Astrocyte (in vitro differentiated cells and primary cell): ENCODE measurements at regions not wholly inside any gene's neighbourhood (a gene's known extent, or its start where the extent isn't known, plus 50 kb on each side); places are given as distances from the start of the nearest gene placed in this dataset.

ENCODE experiments used
- DNase-seq: peaks from one replicate; pipeline ENCODE4 v3.0.0-alpha.2; 2010; ENCODE audit warnings: low read depth
- FAIRE-seq: peaks from 2 replicates; lab custom pipeline; 2011; peaks lifted over from hg19 to GRCh38; lab: Jason Lieb, UNC
- H2AFZ ChIP-seq: 2 replicates; pipeline ENCODE4 v1.6.0; 2012; ENCODE audit warnings: low read depth, low read length, inconsistent platforms
- H3K27ac ChIP-seq: 2 replicates; pipeline ENCODE4 v1.5.1; 2011; ENCODE audit warnings: low read depth, low read length, inconsistent platforms
- H3K27me3 ChIP-seq: 2 replicates; pipeline ENCODE4 v1.6.0; 2011; ENCODE audit warnings: low read length, inconsistent platforms; ENCODE audit not compliant: insufficient read depth
- H3K36me3 ChIP-seq: 2 replicates; pipeline ENCODE4 v1.5.1; 2011; ENCODE audit warnings: low read length, inconsistent platforms; ENCODE audit not compliant: insufficient read depth
- H3K4me1 ChIP-seq: 2 replicates; pipeline ENCODE4 v1.5.1; 2011; ENCODE audit warnings: low read length, inconsistent platforms; ENCODE audit not compliant: insufficient read depth
- H3K4me2 ChIP-seq: 2 replicates; pipeline ENCODE4 v1.6.0; 2012; ENCODE audit warnings: low read length, inconsistent platforms
- H3K4me3 ChIP-seq: 2 replicates; pipeline ENCODE4 v1.5.1; 2011; ENCODE audit warnings: low read depth, mild to moderate bottlenecking, low read length, inconsistent platforms; ENCODE audit not compliant: insufficient read depth
- H3K79me2 ChIP-seq: 2 replicates; pipeline ENCODE4 v1.6.0; 2012; ENCODE audit warnings: mild to moderate bottlenecking, low read length, inconsistent platforms; ENCODE audit not compliant: insufficient read depth
- H3K9ac ChIP-seq: 2 replicates; pipeline ENCODE4 v1.6.0; 2012; ENCODE audit warnings: mild to moderate bottlenecking, low read length, inconsistent platforms
- H3K9me3 ChIP-seq: 2 replicates; pipeline ENCODE4 v1.5.1; 2012; ENCODE audit warnings: low read depth, mild to moderate bottlenecking, low read length, inconsistent platforms; ENCODE audit not compliant: insufficient read depth
- H4K20me1 ChIP-seq: 2 replicates; pipeline ENCODE4 v1.6.0; 2012; ENCODE audit warnings: low read length, inconsistent platforms; ENCODE audit not compliant: insufficient read depth
- H3K27ac Mint-ChIP-seq: one replicate; pipeline ENCODE4 v1.8.0; 2021; ENCODE audit warnings: mild to moderate bottlenecking, mixed read lengths; ENCODE audit not compliant: unreplicated experiment
- H3K27me3 Mint-ChIP-seq: one replicate; pipeline ENCODE4 v1.8.0; 2021; ENCODE audit warnings: low read depth, mixed read lengths; ENCODE audit not compliant: unreplicated experiment
- H3K36me3 Mint-ChIP-seq: one replicate; pipeline ENCODE4 v1.8.0; 2021; ENCODE audit warnings: low read depth, mixed read lengths; ENCODE audit not compliant: unreplicated experiment
- H3K4me1 Mint-ChIP-seq: one replicate; pipeline ENCODE4 v1.8.0; 2021; ENCODE audit warnings: low read depth, mixed read lengths; ENCODE audit not compliant: unreplicated experiment
- H3K4me3 Mint-ChIP-seq: one replicate; pipeline ENCODE4 v1.8.0; 2021; ENCODE audit warnings: mild to moderate bottlenecking, moderate library complexity, mixed read lengths; ENCODE audit not compliant: unreplicated experiment
- H3K9me3 Mint-ChIP-seq: one replicate; pipeline ENCODE4 v1.8.0; 2021; ENCODE audit warnings: mild to moderate bottlenecking, mixed read lengths; ENCODE audit not compliant: unreplicated experiment
- EZH2 ChIP-seq: IDR thresholded peaks from 2 replicates; pipeline ENCODE4 v1.6.1; 2012; ENCODE audit warnings: mild to moderate bottlenecking, low read length, inconsistent platforms; ENCODE audit not compliant: insufficient read depth
- TF ChIP-seq, protein P1 (sequence below): IDR thresholded peaks from 2 replicates; pipeline ENCODE4 v1.5.1; 2011; ENCODE audit warnings: low read depth, mild to moderate bottlenecking, inconsistent platforms, low read length, moderate library complexity; ENCODE audit not compliant: insufficient read depth

DNA sequence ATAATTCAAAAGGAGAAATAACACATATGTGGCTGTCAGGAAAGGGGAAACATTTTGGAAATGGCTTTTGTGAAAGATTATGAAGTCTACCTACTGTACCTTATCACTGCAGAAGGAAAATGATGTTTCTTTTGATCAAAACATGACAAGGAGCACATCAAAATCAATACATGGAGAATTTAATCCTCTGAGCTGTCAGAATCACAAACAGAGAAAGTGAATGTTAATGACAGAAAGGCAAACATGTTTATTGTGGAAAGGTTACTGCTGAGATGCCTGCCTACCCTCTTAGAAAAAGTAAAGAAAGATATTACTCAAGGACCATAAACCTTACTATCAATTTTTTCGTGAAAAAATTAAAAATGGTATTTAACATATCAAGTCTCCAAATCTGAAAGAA lies 794.5 kb upstream of the GYPC start:
- no peaks in the 10 kb centered on the region for H3K9me3 Mint-ChIP-seq
- no peak overlapping the region for H3K27ac Mint-ChIP-seq
- no peak overlapping the region for H3K4me3 ChIP-seq
- FAIRE-seq (no peak), DNase-seq (no peak)
- no peak overlapping the region for H3K4me2 ChIP-seq
- H3K4me1 Mint-ChIP-seq = no peaks in the 10 kb centered on the region
- H3K27me3 ChIP-seq = no peaks in the 10 kb centered on the region
- no peaks in the 10 kb centered on the region for H3K9me3 ChIP-seq
- H2AFZ ChIP-seq = no peak overlapping the region
- H3K9ac ChIP-seq = no peak overlapping the region
- H3K4me3 Mint-ChIP-seq = no peak overlapping the region
- no peaks in the 10 kb centered on the region for H4K20me1 ChIP-seq
- H3K36me3 Mint-ChIP-seq = no peaks in the 10 kb centered on the region
- H3K27me3 Mint-ChIP-seq = no peaks in the 10 kb centered on the region
- H3K79me2 ChIP-seq = no peaks in the 10 kb centered on the region
- TF ChIP-seq, protein P1, sequence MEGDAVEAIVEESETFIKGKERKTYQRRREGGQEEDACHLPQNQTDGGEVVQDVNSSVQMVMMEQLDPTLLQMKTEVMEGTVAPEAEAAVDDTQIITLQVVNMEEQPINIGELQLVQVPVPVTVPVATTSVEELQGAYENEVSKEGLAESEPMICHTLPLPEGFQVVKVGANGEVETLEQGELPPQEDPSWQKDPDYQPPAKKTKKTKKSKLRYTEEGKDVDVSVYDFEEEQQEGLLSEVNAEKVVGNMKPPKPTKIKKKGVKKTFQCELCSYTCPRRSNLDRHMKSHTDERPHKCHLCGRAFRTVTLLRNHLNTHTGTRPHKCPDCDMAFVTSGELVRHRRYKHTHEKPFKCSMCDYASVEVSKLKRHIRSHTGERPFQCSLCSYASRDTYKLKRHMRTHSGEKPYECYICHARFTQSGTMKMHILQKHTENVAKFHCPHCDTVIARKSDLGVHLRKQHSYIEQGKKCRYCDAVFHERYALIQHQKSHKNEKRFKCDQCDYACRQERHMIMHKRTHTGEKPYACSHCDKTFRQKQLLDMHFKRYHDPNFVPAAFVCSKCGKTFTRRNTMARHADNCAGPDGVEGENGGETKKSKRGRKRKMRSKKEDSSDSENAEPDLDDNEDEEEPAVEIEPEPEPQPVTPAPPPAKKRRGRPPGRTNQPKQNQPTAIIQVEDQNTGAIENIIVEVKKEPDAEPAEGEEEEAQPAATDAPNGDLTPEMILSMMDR = no peak
- TF ChIP-seq EZH2 = no peak
- H3K36me3 ChIP-seq = no peaks in the 10 kb centered on the region
- H3K4me1 ChIP-seq = no peaks in the 10 kb centered on the region
- no peak overlapping the region for H3K27ac ChIP-seq

DNA sequence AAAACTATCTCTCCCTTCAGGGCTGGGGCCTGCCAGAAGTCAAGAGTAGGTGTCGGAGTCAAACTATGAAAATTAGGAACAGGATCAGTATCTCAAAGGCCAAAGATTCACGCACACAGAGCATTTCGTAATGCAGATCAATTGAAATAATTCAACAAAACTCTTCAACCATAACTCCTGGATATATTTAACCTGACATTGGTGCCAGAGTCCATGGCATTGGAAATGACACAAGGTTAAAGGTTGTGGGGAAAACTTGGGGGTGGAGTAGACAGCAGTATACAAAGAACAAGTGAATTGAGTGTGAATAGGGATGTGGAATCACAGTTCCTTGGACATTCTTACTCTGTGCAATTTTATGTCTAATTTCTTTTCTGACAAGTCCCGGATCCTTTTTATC lies 788.0 kb upstream of the GYPC start:
- no peak overlapping the region for H3K9ac ChIP-seq
- H3K27me3 ChIP-seq = no peaks in the 10 kb centered on the region
- no peak overlapping the region for H3K27ac ChIP-seq
- H3K9me3 ChIP-seq = no peaks in the 10 kb centered on the region
- H3K27ac Mint-ChIP-seq = no peak overlapping the region
- no peak for DNase-seq
- no peaks in the 10 kb centered on the region for H3K4me1 ChIP-seq
- no peaks in the 10 kb centered on the region for H3K36me3 Mint-ChIP-seq
- no peaks in the 10 kb centered on the region for H4K20me1 ChIP-seq
- H3K4me2 ChIP-seq = no peak overlapping the region
- no peak overlapping the region for H3K4me3 Mint-ChIP-seq
- no peaks in the 10 kb centered on the region for H3K36me3 ChIP-seq
- FAIRE-seq = no peak
- no peaks in the 10 kb centered on the region for H3K4me1 Mint-ChIP-seq
- H2AFZ ChIP-seq = no peak overlapping the region
- no peak overlapping the region for H3K4me3 ChIP-seq
- H3K9me3 Mint-ChIP-seq = no peaks in the 10 kb centered on the region
- TF ChIP-seq, protein P1 = no peak
- no peak for TF ChIP-seq EZH2
- H3K27me3 Mint-ChIP-seq = no peaks in the 10 kb centered on the region
- H3K79me2 ChIP-seq = no peaks in the 10 kb centered on the region

DNA sequence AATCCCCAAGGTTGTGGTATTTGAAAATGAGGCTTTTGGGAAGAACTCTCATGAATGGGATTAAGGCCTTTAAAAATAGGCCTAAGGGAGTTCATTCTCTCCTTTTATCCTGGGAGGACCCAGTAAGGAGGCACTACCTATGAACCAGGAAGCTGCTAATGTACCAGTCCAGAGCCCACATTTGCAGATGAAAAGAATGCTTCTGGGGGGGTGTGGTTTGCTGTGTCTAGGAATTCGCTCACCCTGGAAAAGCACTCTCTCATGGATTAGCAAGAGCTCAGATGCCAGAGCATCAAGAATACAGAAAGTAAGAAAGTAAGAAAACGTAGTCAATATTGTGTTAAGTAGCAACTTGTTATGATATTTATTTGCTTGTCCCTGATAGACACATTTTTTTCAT lies 785.7 kb upstream of the GYPC start:
- no peaks in the 10 kb centered on the region for H3K36me3 ChIP-seq
- no peaks in the 10 kb centered on the region for H3K79me2 ChIP-seq
- DNase-seq (no peak), FAIRE-seq (no peak)
- Mint-ChIP-seq H3K27me3 (no peaks in the 10 kb centered on the region), H3K36me3 (no peaks in the 10 kb centered on the region), H3K4me3 (no peak overlapping the region), H3K9me3 (no peaks in the 10 kb centered on the region), H3K27ac (no peak overlapping the region), H3K4me1 (no peaks in the 10 kb centered on the region)
- no peaks in the 10 kb centered on the region for H3K9me3 ChIP-seq
- no peaks in the 10 kb centered on the region for H3K4me1 ChIP-seq
- no peaks in the 10 kb centered on the region for H4K20me1 ChIP-seq
- no peak overlapping the region for H3K9ac ChIP-seq
- no peaks in the 10 kb centered on the region for H3K27me3 ChIP-seq
- H3K27ac ChIP-seq = no peak overlapping the region
- H3K4me2 ChIP-seq = no peak overlapping the region
- H2AFZ ChIP-seq = no peak overlapping the region
- TF ChIP-seq, protein P1 = no peak
- no peak for TF ChIP-seq EZH2
- no peak overlapping the region for H3K4me3 ChIP-seq
